Stimulated activated CD4-positive, alpha-beta T cell treated with anti-CD3 and anti-CD28 coated beads, Interleukin-4, amount 100 ng/mL, for 24 hours (primary cell): ENCODE measurements at regions not wholly inside any gene's neighbourhood (a gene's known extent, or its start where the extent isn't known, plus 50 kb on each side); places are given as distances from the start of the nearest gene placed in this dataset.
"Not testable (repeated sequence)": the region's sequence is repeated elsewhere in the genome, so short reads cannot be mapped to it uniquely, and the experiment has no call there.

ENCODE experiments used
- DNase-seq: peaks from one replicate; pipeline ENCODE4 v3.0.0-alpha.2; 2020

GRCh38 chr13:106089261-106089980, 446.0 kb downstream of the EFNB2 start:
- no peak for DNase-seq

GRCh38 chr13:106088085-106088484, 447.4 kb downstream of the EFNB2 start:
- DNase-seq: no peak

- no peak for DNase-seq
Measured at GRCh38 chr13:106087201-106087600, 448.3 kb downstream of the EFNB2 start.

- no peak for DNase-seq
Measured at GRCh38 chr13:106083620-106084350, 451.7 kb downstream of the EFNB2 start.

GRCh38 chr13:106081221-106081620, 454.2 kb downstream of the EFNB2 start:
- DNase-seq: not testable (repeated sequence)

- DNase-seq: no peak
Measured at GRCh38 chr13:106078191-106078590, 457.3 kb downstream of the EFNB2 start.

- no peak for DNase-seq
Measured at GRCh38 chr13:106077017-106077416, 458.4 kb downstream of the EFNB2 start.

- DNase-seq: no peak
Measured at GRCh38 chr13:106072014-106072413, 463.4 kb downstream of the EFNB2 start.

- no peak for DNase-seq
Measured at GRCh38 chr13:106063591-106064313, 471.7 kb downstream of the EFNB2 start.

- DNase-seq: no peak
Measured at GRCh38 chr13:106061781-106062180, 473.7 kb downstream of the EFNB2 start.

GRCh38 chr13:106056851-106057250, 478.6 kb downstream of the EFNB2 start:
- no peak for DNase-seq

GRCh38 chr13:106052200-106052767, 483.2 kb downstream of the EFNB2 start:
- no peak for DNase-seq

GRCh38 chr13:106049171-106049570, 486.3 kb downstream of the EFNB2 start:
- no peak for DNase-seq

GRCh38 chr13:106048386-106048785, 487.1 kb downstream of the EFNB2 start:
- no peak for DNase-seq

GRCh38 chr13:106047859-106048258, 487.6 kb downstream of the EFNB2 start:
- DNase-seq: no peak

GRCh38 chr13:106042996-106043581, 492.4 kb downstream of the EFNB2 start:
- DNase-seq: no peak

GRCh38 chr13:106041445-106041844, 494.0 kb downstream of the EFNB2 start:
- DNase-seq: no peak

- DNase-seq: no peak
Measured at GRCh38 chr13:106038752-106039151, 496.7 kb downstream of the EFNB2 start.

GRCh38 chr13:106036870-106037269, 498.6 kb downstream of the EFNB2 start:
- no peak for DNase-seq

- no peak for DNase-seq
Measured at GRCh38 chr13:106034201-106034600, 501.3 kb downstream of the EFNB2 start.

- DNase-seq: no peak
Measured at GRCh38 chr13:106033659-106034058, 501.8 kb downstream of the EFNB2 start.

GRCh38 chr13:106032441-106032840, 503.0 kb downstream of the EFNB2 start:
- DNase-seq: no peak

- DNase-seq: no peak
Measured at GRCh38 chr13:106029676-106030290, 505.7 kb downstream of the EFNB2 start.
